ENCODE measurements at regions not wholly inside any gene's neighbourhood (a gene's known extent, or its start where the extent isn't known, plus 50 kb on each side); places are given as distances from the start of the nearest gene placed in this dataset.
"Not testable (repeated sequence)": the region's sequence is repeated elsewhere in the genome, so short reads cannot be mapped to it uniquely, and the experiment has no call there.

DNA sequence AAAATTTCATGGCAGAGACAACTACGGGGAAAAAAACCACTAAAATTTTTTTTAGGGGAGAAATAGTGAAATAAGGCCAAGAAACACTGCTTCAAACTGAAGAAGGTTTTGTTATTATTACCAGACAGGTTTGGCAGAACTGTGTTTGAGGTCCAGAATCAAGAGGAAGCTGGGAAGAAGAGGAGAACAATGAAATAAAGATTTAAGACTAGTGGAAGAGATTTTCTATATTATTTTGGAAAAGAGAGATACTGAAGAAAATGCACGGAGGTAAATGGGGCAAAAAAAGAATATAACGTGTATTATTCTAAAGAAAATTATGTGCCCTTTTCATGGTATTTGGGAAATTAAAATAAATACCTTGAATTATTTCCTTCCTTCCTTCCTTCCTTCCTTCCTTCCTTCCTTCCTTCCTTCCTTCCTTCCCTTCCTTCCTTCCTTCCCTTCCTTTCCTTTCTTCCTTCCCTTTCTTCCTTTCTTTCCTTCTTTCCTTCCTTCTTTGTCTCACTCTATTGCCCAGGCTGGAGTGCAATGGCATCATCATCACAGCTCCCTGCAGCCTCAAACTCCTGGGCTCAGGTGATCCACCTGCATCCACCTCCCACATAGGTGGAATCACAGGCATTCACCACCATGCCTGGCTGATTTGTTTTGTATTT, 124.3 kb downstream of the GJA1 start:
- no peak for ATAC-seq
- Histone ChIP-seq H3K27ac (no peak overlapping the region), H3K9me3 (no peaks in the 10 kb centered on the region), H3K4me3 (no peak overlapping the region), H3K27me3 (no peaks in the 10 kb centered on the region), H3K36me3 (no peaks in the 10 kb centered on the region), H3K4me1 (no peaks in the 10 kb centered on the region)
- in situ Hi-C loops (cut with MboI; ENCODE audit: low sequenced_read_pairs in 4 of 4): no loop called here
- no peak for DNase-seq
- intact Hi-C loops (cut with DNase I; ENCODE audit: low total_unique reads): no loop called here
- TF ChIP-seq, protein P1, sequence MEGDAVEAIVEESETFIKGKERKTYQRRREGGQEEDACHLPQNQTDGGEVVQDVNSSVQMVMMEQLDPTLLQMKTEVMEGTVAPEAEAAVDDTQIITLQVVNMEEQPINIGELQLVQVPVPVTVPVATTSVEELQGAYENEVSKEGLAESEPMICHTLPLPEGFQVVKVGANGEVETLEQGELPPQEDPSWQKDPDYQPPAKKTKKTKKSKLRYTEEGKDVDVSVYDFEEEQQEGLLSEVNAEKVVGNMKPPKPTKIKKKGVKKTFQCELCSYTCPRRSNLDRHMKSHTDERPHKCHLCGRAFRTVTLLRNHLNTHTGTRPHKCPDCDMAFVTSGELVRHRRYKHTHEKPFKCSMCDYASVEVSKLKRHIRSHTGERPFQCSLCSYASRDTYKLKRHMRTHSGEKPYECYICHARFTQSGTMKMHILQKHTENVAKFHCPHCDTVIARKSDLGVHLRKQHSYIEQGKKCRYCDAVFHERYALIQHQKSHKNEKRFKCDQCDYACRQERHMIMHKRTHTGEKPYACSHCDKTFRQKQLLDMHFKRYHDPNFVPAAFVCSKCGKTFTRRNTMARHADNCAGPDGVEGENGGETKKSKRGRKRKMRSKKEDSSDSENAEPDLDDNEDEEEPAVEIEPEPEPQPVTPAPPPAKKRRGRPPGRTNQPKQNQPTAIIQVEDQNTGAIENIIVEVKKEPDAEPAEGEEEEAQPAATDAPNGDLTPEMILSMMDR (IDR thresholded peaks at IDR 0.05 in 4 of 5, conservative IDR thresholded peaks at IDR 0.05 in 1 of 5): no peak
- no peak for TF ChIP-seq POLR2A (IDR thresholded peaks at IDR 0.05)

DNA sequence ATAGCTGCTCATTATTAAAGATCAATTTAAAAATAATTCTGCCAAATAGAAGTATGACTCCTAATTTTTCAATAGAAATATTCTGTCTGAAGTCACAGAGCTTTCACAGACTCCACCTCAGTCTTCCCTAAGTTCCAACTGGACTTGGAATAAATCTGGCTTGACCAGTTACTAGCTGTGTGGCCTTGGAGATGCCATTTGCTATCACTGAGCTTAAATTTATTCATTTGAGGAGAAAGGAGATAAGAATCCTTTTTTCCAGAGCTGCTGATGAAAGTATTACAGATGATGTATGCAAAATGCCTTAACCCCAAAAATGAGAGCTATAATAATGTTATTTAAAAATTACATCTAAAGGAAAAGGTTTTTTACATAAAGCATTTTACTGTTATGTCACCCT, 125.0 kb downstream of the GJA1 start:
- DNase-seq: no peak
- no peaks in the 10 kb centered on the region for H3K9me3 ChIP-seq
- intact Hi-C loops (cut with DNase I; ENCODE audit: low total_unique reads): no loop called here
- H3K4me3 ChIP-seq: no peak overlapping the region
- in situ Hi-C loops (cut with MboI; ENCODE audit: low sequenced_read_pairs in 4 of 4): no loop called here
- H3K36me3 ChIP-seq: no peaks in the 10 kb centered on the region
- no peak overlapping the region for H3K27ac ChIP-seq
- no peak for ATAC-seq
- no peaks in the 10 kb centered on the region for H3K27me3 ChIP-seq
- TF ChIP-seq, protein P1 (IDR thresholded peaks at IDR 0.05 in 4 of 5, conservative IDR thresholded peaks at IDR 0.05 in 1 of 5): no peak
- no peak for TF ChIP-seq POLR2A (IDR thresholded peaks at IDR 0.05)
- H3K4me1 ChIP-seq: no peaks in the 10 kb centered on the region

DNA sequence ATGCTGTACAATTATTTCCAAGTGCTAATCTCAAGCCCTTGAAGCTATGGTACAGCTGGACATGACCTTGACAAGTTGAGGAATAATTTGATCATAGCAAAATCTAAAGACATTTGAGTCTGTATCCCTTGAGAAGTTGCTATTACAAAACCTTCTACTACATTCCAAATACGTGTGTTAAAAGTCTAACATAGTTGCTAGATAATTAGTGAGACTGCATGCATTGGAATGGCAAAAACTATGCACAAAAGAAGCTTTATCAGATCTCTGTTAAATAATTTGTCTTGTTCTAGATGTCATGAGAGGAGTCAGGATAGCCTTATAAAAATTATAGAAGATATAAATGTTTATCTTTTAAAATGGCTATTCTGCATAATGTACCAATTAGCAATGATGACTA, 127.8 kb downstream of the GJA1 start:
- intact Hi-C loops (cut with DNase I; ENCODE audit: low total_unique reads): no loop called here
- no peak for ATAC-seq

DNA sequence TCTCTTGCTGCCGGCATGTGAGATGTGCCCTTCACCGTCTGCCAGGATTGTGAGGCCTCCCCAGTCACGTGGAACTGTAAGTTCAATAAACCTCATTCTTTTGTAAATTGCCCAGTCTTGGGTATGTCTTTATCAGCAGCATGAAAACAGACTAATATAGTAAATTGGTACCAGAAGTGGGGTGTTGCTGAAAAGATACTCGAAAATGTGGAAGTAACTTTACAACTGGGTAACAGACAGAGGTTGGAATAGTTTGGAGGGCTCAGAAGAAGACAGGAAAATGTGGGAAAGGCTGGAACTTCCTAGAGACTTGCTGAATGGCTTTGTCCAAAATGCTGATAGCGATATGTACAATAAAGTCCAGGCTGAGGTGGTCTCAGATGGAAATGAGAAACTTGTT, 129.1 kb downstream of the GJA1 start:
- H3K4me3 ChIP-seq; H3K27me3 ChIP-seq; in situ Hi-C loops (cut with MboI; ENCODE audit: low sequenced_read_pairs in 4 of 4); intact Hi-C loops (cut with DNase I; ENCODE audit: low total_unique reads); H3K36me3 ChIP-seq; DNase-seq; H3K27ac ChIP-seq; H3K4me1 ChIP-seq; ATAC-seq; H3K9me3 ChIP-seq: not testable (repeated sequence)

More for the DNA sequence above, 127.8 kb downstream of the GJA1 start:
- Histone ChIP-seq H3K27me3 (no peaks in the 10 kb centered on the region), H3K4me3 (no peak overlapping the region), H3K4me1 (no peaks in the 10 kb centered on the region), H3K36me3 (no peaks in the 10 kb centered on the region), H3K27ac (no peak overlapping the region), H3K9me3 (no peaks in the 10 kb centered on the region)
- TF ChIP-seq POLR2A (IDR thresholded peaks at IDR 0.05): no peak
- TF ChIP-seq, protein P1 (IDR thresholded peaks at IDR 0.05 in 4 of 5, conservative IDR thresholded peaks at IDR 0.05 in 1 of 5): no peak
- in situ Hi-C loops (cut with MboI; ENCODE audit: low sequenced_read_pairs in 4 of 4): no loop called here
- no peak for DNase-seq

DNA sequence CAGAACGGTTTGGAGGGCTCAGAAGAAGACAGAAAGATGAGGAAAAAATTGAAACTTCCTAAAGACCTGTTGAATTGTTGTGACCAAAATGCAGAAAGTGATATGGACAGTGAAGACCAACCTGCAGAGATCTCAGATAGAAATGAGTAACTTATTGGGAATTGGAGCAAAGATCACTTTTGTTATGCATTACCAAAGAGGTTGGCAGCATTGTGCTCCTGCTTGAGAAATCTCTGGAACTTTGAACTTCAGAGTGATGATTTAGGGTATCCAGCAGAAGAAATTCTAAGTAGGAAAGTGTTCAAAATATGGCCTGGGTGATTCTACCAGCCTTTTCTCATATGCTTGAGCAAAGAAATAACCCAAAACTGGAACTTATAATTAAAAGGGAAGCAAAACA, 136.0 kb downstream of the GJA1 start:
- Histone ChIP-seq H3K27me3 (no peaks in the 10 kb centered on the region), H3K4me1 (no peaks in the 10 kb centered on the region), H3K27ac (no peak overlapping the region), H3K4me3 (no peak overlapping the region), H3K36me3 (no peaks in the 10 kb centered on the region), H3K9me3 (no peaks in the 10 kb centered on the region)
- no peak for DNase-seq
- no peak for ATAC-seq
- TF ChIP-seq, protein P1 (IDR thresholded peaks at IDR 0.05 in 4 of 5, conservative IDR thresholded peaks at IDR 0.05 in 1 of 5): no peak
- no peak for TF ChIP-seq POLR2A (IDR thresholded peaks at IDR 0.05)
- intact Hi-C loops (cut with DNase I; ENCODE audit: low total_unique reads) (no loop called here), in situ Hi-C loops (cut with MboI; ENCODE audit: low sequenced_read_pairs in 4 of 4) (no loop called here)
